HEK293 (cell line): ENCODE measurements at regions not wholly inside any gene's neighbourhood (a gene's known extent, or its start where the extent isn't known, plus 50 kb on each side); places are given as distances from the start of the nearest gene placed in this dataset.

Source experiments
- CTCF ChIA-PET: fragments of 350-600 bp; formaldehyde crosslinking; extraction: SDS; loops from one replicate; lab custom pipeline; 2021; ENCODE audit warnings: antibody characterized with exemption; lab: Yijun Ruan, JAX
- POLR2A ChIA-PET: fragments of 300-600 bp; formaldehyde crosslinking; extraction: SDS; loops from one replicate; lab custom pipeline; 2020; ENCODE audit warnings: antibody characterized with exemption, inconsistent platforms; lab: Yijun Ruan, JAX
- H3K27ac ChIP-seq: fragments of 200-500 bp; sonication (Bioruptor generic); 2 replicates; pipeline ENCODE4 v1.5.1; 2014; ENCODE audit warnings: low read depth, low read length, control low read depth, inconsistent platforms; ENCODE audit errors: extremely low read depth
- H3K36me3 ChIP-seq, 2 experiments: fragments of 200-500 bp in 1 of 2; sonication (Bioruptor generic) in 1 of 2; 1 replicate in 1 of 2; 2 replicates in 1 of 2; pipeline ENCODE4 v1.5.1; 2014 to 2017; ENCODE audit warnings: inconsistent platforms in 2 of 2, low read length in 2 of 2; ENCODE audit not compliant: control insufficient read depth in 2 of 2, insufficient read depth in 1 of 2
- H3K4me1 ChIP-seq: fragments of 200-500 bp; sonication (Bioruptor generic); 2 replicates; pipeline ENCODE4 v1.5.1; 2014; ENCODE audit warnings: mild to moderate bottlenecking, low read length, inconsistent platforms; ENCODE audit not compliant: control insufficient read depth, insufficient read depth
- H3K4me3 ChIP-seq: 2 replicates; pipeline ENCODE4 v1.5.1; 2011; ENCODE audit warnings: low read depth, mild to moderate bottlenecking, control low read depth, low read length, moderate library complexity
- H3K9me3 ChIP-seq: fragments of 200-500 bp; sonication (Bioruptor generic); 2 replicates; pipeline ENCODE4 v1.5.1; 2014; ENCODE audit warnings: low read depth, low read length, inconsistent platforms; ENCODE audit not compliant: control insufficient read depth, insufficient read depth
- BCL11A ChIP-seq: fragments of 450-650 bp; formaldehyde crosslinking; IDR thresholded peaks from 2 replicates; pipeline ENCODE4 v1.5.1; 2016; ENCODE audit warnings: low read depth, missing biosample characterization, missing genetic modification characterization
- HOXA7 ChIP-seq: sonication (generic); formaldehyde crosslinking; IDR thresholded peaks from 2 replicates; pipeline ENCODE4 v1.8.1; 2022; ENCODE audit warnings: missing genetic modification reagents, borderline replicate concordance
- HOXC10 ChIP-seq: sonication (generic); formaldehyde crosslinking; IDR thresholded peaks from 2 replicates; pipeline ENCODE4 v1.8.1; 2023; ENCODE audit warnings: mild to moderate bottlenecking, missing genetic modification reagents
- IKZF3 ChIP-seq: fragments of 450-650 bp; IDR thresholded peaks from 2 replicates; pipeline ENCODE4 v1.5.0; 2018; ENCODE audit warnings: missing biosample characterization, mild to moderate bottlenecking, missing genetic modification characterization, moderate library complexity
- KLF17 ChIP-seq: fragments of 450-650 bp; formaldehyde crosslinking; IDR thresholded peaks from 2 replicates; pipeline ENCODE4 v1.5.1; 2016; ENCODE audit warnings: missing biosample characterization, missing genetic modification characterization
- RBAK ChIP-seq: fragments of 450-650 bp; formaldehyde crosslinking; IDR thresholded peaks from 2 replicates; pipeline ENCODE4 v1.5.1; 2016; ENCODE audit warnings: missing biosample characterization, missing genetic modification characterization
- SCRT1 ChIP-seq: fragments of 450-650 bp; formaldehyde crosslinking; IDR thresholded peaks from 2 replicates; pipeline ENCODE4 v1.5.1; 2016; ENCODE audit warnings: missing biosample characterization, missing genetic modification characterization, borderline replicate concordance
- SCRT2 ChIP-seq: fragments of 450-650 bp; formaldehyde crosslinking; IDR thresholded peaks from 2 replicates; pipeline ENCODE4 v1.5.1; 2016; ENCODE audit warnings: missing biosample characterization, missing genetic modification characterization
- SP3 ChIP-seq: fragments of 450-650 bp; formaldehyde crosslinking; IDR thresholded peaks from 2 replicates; pipeline ENCODE4 v1.5.1; 2016; ENCODE audit warnings: missing biosample characterization, missing genetic modification characterization
- ZBTB8A ChIP-seq: fragments of 450-650 bp; formaldehyde crosslinking; IDR thresholded peaks from 2 replicates; pipeline ENCODE4 v1.5.1; 2016; ENCODE audit warnings: missing biosample characterization, missing genetic modification characterization
- ZEB2 ChIP-seq: fragments of 450-650 bp; formaldehyde crosslinking; IDR thresholded peaks from 2 replicates; pipeline ENCODE4 v1.5.1; 2016; ENCODE audit warnings: missing biosample characterization, missing genetic modification characterization
- ZNF114 ChIP-seq: fragments of 450-650 bp; formaldehyde crosslinking; IDR thresholded peaks from 2 replicates; pipeline ENCODE4 v1.5.0; 2017; ENCODE audit warnings: missing biosample characterization, missing genetic modification characterization
- ZNF155 ChIP-seq: fragments of 450-650 bp; formaldehyde crosslinking; IDR thresholded peaks from 2 replicates; pipeline ENCODE4 v1.5.1; 2016; ENCODE audit warnings: missing biosample characterization, missing genetic modification characterization
- ZNF214 ChIP-seq: fragments of 450-650 bp; formaldehyde crosslinking; IDR thresholded peaks from 2 replicates; pipeline ENCODE4 v1.5.1; 2017; ENCODE audit warnings: missing biosample characterization, mild to moderate bottlenecking, missing genetic modification characterization, borderline replicate concordance
- ZNF423 ChIP-seq: fragments of 450-650 bp; formaldehyde crosslinking; IDR thresholded peaks from 2 replicates; pipeline ENCODE4 v1.5.1; 2016; ENCODE audit warnings: missing biosample characterization, missing genetic modification characterization
- ZNF433 ChIP-seq: fragments of 450-650 bp; formaldehyde crosslinking; IDR thresholded peaks from 2 replicates; pipeline ENCODE4 v1.5.1; 2016; ENCODE audit warnings: missing biosample characterization, missing genetic modification characterization, low read depth
- ZNF488 ChIP-seq: fragments of 450-650 bp; formaldehyde crosslinking; IDR thresholded peaks from 2 replicates; pipeline ENCODE4 v1.5.1; 2016; ENCODE audit warnings: missing biosample characterization, missing genetic modification characterization
- ZNF571 ChIP-seq: fragments of 450-650 bp; formaldehyde crosslinking; IDR thresholded peaks from 2 replicates; pipeline ENCODE4 v1.5.0; 2017; ENCODE audit warnings: missing biosample characterization, missing genetic modification characterization
- ZNF585B ChIP-seq: fragments of 450-650 bp; formaldehyde crosslinking; IDR thresholded peaks from 2 replicates; pipeline ENCODE4 v1.5.1; 2016; ENCODE audit warnings: missing biosample characterization, missing genetic modification characterization
- ZNF658 ChIP-seq: fragments of 450-650 bp; formaldehyde crosslinking; IDR thresholded peaks from 2 replicates; pipeline ENCODE4; 2016; ENCODE audit warnings: missing biosample characterization, missing genetic modification characterization
- ZNF692 ChIP-seq: fragments of 450-650 bp; formaldehyde crosslinking; IDR thresholded peaks from 2 replicates; pipeline ENCODE4 v1.5.1; 2016; ENCODE audit warnings: missing biosample characterization, missing genetic modification characterization
- ZNF747 ChIP-seq: fragments of 450-650 bp; formaldehyde crosslinking; IDR thresholded peaks from 2 replicates; pipeline ENCODE4 v1.5.1; 2016; ENCODE audit warnings: missing biosample characterization, missing genetic modification characterization
- TF ChIP-seq, protein P1 (sequence below): fragments of 450-650 bp; formaldehyde crosslinking; IDR thresholded peaks from 2 replicates; pipeline ENCODE4 v1.5.1; 2016; ENCODE audit warnings: missing biosample characterization, missing genetic modification characterization
- TF ChIP-seq, protein P2 (sequence below): fragments of 450-650 bp; IDR thresholded peaks from 2 replicates; pipeline ENCODE4 v1.5.1; 2018; ENCODE audit warnings: missing biosample characterization, missing genetic modification characterization
- TF ChIP-seq, protein P3 (sequence below): fragments of 450-650 bp; formaldehyde crosslinking; IDR thresholded peaks from 2 replicates; pipeline ENCODE4 v1.5.1; 2016; ENCODE audit warnings: missing biosample characterization, missing genetic modification characterization
- TF ChIP-seq, protein P4 (sequence below): fragments of 450-650 bp; IDR thresholded peaks from 2 replicates; pipeline ENCODE4 v1.5.1; 2018; ENCODE audit warnings: missing biosample characterization, mild to moderate bottlenecking, missing genetic modification characterization

- TF ChIP-seq ZNF488 (tag by site-specific recombination) (no peak), ZNF214 (tag by site-specific recombination) (no peak), SCRT2 (no peak), ZEB2 (tag by site-specific recombination) (no peak), ZNF747 (tag by site-specific recombination) (no peak), BCL11A (tag by site-specific recombination) (no peak), HOXC10 (no peak)
- TF ChIP-seq, protein P1, sequence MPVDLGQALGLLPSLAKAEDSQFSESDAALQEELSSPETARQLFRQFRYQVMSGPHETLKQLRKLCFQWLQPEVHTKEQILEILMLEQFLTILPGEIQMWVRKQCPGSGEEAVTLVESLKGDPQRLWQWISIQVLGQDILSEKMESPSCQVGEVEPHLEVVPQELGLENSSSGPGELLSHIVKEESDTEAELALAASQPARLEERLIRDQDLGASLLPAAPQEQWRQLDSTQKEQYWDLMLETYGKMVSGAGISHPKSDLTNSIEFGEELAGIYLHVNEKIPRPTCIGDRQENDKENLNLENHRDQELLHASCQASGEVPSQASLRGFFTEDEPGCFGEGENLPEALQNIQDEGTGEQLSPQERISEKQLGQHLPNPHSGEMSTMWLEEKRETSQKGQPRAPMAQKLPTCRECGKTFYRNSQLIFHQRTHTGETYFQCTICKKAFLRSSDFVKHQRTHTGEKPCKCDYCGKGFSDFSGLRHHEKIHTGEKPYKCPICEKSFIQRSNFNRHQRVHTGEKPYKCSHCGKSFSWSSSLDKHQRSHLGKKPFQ (tag by site-specific recombination), result no peak
- TF ChIP-seq, protein P2, sequence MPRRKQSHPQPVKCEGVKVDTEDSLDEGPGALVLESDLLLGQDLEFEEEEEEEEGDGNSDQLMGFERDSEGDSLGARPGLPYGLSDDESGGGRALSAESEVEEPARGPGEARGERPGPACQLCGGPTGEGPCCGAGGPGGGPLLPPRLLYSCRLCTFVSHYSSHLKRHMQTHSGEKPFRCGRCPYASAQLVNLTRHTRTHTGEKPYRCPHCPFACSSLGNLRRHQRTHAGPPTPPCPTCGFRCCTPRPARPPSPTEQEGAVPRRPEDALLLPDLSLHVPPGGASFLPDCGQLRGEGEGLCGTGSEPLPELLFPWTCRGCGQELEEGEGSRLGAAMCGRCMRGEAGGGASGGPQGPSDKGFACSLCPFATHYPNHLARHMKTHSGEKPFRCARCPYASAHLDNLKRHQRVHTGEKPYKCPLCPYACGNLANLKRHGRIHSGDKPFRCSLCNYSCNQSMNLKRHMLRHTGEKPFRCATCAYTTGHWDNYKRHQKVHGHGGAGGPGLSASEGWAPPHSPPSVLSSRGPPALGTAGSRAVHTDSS (tag by site-specific recombination), result no peak
Observed at GRCh38 chr2:43168016-43168369, 58.4 kb downstream of the ZFP36L2 start (continued).

DNA sequence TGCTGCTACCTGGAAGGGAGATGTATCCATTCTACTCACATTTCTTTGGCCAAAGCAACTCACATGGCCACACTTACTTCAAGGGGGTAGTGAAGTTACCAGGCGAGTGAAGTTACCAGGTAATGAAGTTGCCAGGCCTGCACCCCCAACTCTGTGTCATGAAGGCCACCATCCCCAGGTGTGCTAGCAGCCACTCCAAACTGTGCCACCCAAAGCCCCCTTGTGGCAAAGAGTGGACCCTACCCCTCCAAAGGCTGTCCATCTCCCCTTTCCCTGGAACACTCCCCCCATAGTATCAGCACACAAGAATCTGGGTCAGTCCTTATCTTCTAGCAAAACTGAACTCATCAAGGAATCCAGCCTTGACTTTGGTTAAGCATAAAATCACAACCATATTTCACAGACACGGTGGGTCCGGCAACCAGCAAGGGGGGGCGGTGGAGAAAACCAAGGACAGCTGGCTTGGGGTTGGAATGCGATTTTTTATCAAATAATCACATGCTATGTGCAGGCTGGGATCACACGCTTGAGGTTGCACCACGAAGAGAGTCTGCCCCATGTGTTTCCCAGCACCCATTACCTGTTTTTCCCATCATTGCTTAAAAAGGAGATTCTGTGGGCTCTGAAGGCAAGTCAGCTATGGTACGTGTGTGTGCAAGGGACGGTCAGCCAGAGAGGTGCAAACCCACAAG, 60.9 kb downstream of the ZFP36L2 start:
- Histone ChIP-seq H3K36me3 (no peaks in the 10 kb centered on the region), H3K4me1 (no peaks in the 10 kb centered on the region; the same call in 1 of the 2 replicates), H3K27ac (no peak overlapping the region), H3K9me3 (no peaks in the 10 kb centered on the region), H3K4me3 (no peak overlapping the region)
- ChIA-PET POLR2A (interaction anchor here (0.6 kb wide), 1 partner anchor 233 kb away, joined by 3 read pairs; no protein-coding TSS in a partner anchor), CTCF (interaction anchor here (1.1 kb wide), 1 partner anchor 63 kb away, joined by 6 read pairs; no protein-coding TSS in a partner anchor)
- TF ChIP-seq ZNF155 (tag by site-specific recombination), result no peak
- no peak for TF ChIP-seq ZNF423
- TF ChIP-seq RBAK (tag by site-specific recombination), result no peak
- no peak for TF ChIP-seq SP3 (tag by site-specific recombination)
- TF ChIP-seq ZNF433, result no peak
- TF ChIP-seq ZNF585B (tag by site-specific recombination), result no peak
- TF ChIP-seq ZNF571 (tag by site-specific recombination), result no peak
- no peak for TF ChIP-seq ZBTB8A (tag by site-specific recombination)
- TF ChIP-seq KLF17, result no peak
- TF ChIP-seq HOXA7 (CRISPR knock-in tag), result no peak
- TF ChIP-seq ZNF692 (tag by site-specific recombination), result no peak
- TF ChIP-seq ZNF114 (tag by site-specific recombination), result no peak
- TF ChIP-seq IKZF3 (tag by site-specific recombination), result no peak
- no peak for TF ChIP-seq SCRT1 (tag by site-specific recombination)
- TF ChIP-seq, protein P3, sequence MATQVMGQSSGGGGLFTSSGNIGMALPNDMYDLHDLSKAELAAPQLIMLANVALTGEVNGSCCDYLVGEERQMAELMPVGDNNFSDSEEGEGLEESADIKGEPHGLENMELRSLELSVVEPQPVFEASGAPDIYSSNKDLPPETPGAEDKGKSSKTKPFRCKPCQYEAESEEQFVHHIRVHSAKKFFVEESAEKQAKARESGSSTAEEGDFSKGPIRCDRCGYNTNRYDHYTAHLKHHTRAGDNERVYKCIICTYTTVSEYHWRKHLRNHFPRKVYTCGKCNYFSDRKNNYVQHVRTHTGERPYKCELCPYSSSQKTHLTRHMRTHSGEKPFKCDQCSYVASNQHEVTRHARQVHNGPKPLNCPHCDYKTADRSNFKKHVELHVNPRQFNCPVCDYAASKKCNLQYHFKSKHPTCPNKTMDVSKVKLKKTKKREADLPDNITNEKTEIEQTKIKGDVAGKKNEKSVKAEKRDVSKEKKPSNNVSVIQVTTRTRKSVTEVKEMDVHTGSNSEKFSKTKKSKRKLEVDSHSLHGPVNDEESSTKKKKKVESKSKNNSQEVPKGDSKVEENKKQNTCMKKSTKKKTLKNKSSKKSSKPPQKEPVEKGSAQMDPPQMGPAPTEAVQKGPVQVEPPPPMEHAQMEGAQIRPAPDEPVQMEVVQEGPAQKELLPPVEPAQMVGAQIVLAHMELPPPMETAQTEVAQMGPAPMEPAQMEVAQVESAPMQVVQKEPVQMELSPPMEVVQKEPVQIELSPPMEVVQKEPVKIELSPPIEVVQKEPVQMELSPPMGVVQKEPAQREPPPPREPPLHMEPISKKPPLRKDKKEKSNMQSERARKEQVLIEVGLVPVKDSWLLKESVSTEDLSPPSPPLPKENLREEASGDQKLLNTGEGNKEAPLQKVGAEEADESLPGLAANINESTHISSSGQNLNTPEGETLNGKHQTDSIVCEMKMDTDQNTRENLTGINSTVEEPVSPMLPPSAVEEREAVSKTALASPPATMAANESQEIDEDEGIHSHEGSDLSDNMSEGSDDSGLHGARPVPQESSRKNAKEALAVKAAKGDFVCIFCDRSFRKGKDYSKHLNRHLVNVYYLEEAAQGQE, result no peak
- TF ChIP-seq ZNF747 (tag by site-specific recombination), result no peak
- no peak for TF ChIP-seq ZNF658 (tag by site-specific recombination)
- TF ChIP-seq, protein P4, sequence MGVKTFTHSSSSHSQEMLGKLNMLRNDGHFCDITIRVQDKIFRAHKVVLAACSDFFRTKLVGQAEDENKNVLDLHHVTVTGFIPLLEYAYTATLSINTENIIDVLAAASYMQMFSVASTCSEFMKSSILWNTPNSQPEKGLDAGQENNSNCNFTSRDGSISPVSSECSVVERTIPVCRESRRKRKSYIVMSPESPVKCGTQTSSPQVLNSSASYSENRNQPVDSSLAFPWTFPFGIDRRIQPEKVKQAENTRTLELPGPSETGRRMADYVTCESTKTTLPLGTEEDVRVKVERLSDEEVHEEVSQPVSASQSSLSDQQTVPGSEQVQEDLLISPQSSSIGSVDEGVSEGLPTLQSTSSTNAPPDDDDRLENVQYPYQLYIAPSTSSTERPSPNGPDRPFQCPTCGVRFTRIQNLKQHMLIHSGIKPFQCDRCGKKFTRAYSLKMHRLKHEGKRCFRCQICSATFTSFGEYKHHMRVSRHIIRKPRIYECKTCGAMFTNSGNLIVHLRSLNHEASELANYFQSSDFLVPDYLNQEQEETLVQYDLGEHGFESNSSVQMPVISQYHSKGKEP (tag by site-specific recombination), result no peak
